ENCODE measurements at regions not wholly inside any gene's neighbourhood (a gene's known extent, or its start where the extent isn't known, plus 50 kb on each side); places are given as distances from the start of the nearest gene placed in this dataset.
"Not testable (repeated sequence)": the region's sequence is repeated elsewhere in the genome, so short reads cannot be mapped to it uniquely, and the experiment has no call there.

DNA sequence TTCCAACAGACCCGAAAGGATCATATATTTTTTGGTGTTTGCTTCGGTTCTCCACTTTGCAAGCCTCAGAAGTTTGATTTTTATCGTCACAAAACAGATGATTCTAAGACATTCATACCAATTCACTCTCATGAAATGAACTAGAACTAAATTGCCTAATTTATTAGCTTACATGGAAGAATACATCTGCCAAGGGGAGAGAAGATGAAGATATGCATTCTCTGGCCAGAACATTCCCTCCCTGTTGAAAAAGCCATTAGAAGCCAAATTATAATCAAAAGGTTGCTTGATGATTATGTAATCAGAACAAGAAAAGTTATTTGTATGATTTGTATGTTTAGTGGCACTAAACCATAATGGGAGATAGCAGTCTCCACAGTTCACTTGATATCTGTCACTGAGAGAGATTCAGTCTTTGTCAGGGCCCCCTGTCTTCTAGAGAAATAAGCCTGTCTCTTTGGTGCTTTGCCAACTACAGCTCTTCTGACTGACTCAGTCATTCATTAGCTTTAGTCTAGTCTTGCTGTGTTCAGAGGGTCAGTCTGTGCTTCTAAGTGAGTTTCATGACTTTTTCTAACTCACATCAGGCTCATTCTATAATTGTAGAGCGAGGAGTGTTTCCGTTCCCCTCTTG lies 95.3 kb upstream of the GNAI1 start:
- no peaks in the 10 kb centered on the region for H3K9me3 Mint-ChIP-seq
- no peak for DNase-seq
- H3K4me3 Mint-ChIP-seq, result no peak overlapping the region
- no peaks in the 10 kb centered on the region for H3K27me3 Mint-ChIP-seq
- H3K36me3 Mint-ChIP-seq (ENCODE audit: low read depth), result no peaks in the 10 kb centered on the region
- no peaks in the 10 kb centered on the region for H3K4me1 Mint-ChIP-seq (ENCODE audit: low read depth)
- no peak overlapping the region for H3K27ac Mint-ChIP-seq

- Mint-ChIP-seq H3K9me3 (no peaks in the 10 kb centered on the region), H3K36me3 (ENCODE audit: low read depth) (no peaks in the 10 kb centered on the region), H3K27ac (no peak overlapping the region), H3K4me1 (ENCODE audit: low read depth) (no peaks in the 10 kb centered on the region), H3K27me3 (no peaks in the 10 kb centered on the region), H3K4me3 (no peak overlapping the region)
- no peak for DNase-seq
Measured at GRCh38 chr7:80037689-80038088, 96.9 kb upstream of the GNAI1 start.

DNA sequence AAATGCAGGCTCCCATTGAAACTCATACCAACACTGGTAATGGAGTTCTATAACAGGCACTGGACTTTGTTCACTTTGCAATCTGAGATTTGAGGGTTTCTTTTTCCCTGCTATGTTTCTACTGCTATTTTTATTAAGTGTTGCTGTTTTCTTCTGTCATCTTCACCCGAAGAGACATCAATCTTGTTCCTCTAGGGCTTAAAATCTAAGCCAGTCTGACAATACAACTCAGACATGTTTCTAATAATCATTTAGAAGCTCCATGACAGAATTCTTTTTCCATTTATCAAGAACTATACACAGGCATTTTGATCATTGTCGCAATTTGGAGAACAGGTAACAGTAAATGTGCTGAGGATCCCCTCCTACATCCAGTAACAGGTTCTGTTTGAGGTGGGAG lies 98.5 kb upstream of the GNAI1 start:
- no peak for DNase-seq
- Mint-ChIP-seq H3K27ac (no peak overlapping the region), H3K4me1 (ENCODE audit: low read depth) (no peaks in the 10 kb centered on the region), H3K4me3 (no peak overlapping the region), H3K9me3 (no peaks in the 10 kb centered on the region), H3K27me3 (no peaks in the 10 kb centered on the region), H3K36me3 (ENCODE audit: low read depth) (no peaks in the 10 kb centered on the region)

- H3K9me3 Mint-ChIP-seq, result peaks cover 3% of the 10 kb centered on the region
- DNase-seq, result no peak
- H3K36me3 Mint-ChIP-seq (ENCODE audit: low read depth), result no peaks in the 10 kb centered on the region
- H3K27me3 Mint-ChIP-seq, result no peaks in the 10 kb centered on the region
- no peak overlapping the region for H3K4me3 Mint-ChIP-seq
- no peaks in the 10 kb centered on the region for H3K4me1 Mint-ChIP-seq (ENCODE audit: low read depth)
- no peak overlapping the region for H3K27ac Mint-ChIP-seq
Measured at GRCh38 chr7:80028717-80029116, 105.9 kb upstream of the GNAI1 start.

DNA sequence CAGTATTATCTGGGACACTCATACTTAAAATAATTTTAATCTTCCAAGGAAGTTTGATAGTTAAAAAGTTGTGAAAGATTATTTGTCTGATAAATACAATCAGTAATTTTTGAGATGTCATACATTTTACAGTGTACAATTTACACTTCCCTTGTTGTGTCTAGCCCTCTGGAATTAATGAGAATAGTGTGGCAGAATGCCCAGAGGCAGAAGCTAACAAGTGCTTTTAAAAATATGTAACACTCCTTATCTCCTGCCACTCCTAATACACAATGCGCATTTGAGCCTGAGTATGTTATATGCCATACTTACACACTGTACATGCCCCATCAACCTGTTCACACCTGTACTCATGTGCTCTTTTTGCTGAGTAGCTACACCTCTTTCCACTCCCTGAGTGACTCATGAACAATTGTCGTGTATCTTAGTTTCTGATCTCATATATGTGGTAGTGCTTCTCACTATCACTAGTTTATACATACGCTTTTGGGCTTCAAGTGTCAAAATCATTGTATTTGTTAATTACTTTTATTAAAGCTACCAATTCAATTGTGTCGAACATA lies 106.9 kb upstream of the GNAI1 start:
- Mint-ChIP-seq H3K4me1 (ENCODE audit: low read depth) (no peaks in the 10 kb centered on the region), H3K9me3 (peaks cover 9% of the 10 kb centered on the region), H3K27me3 (no peaks in the 10 kb centered on the region), H3K4me3 (no peak overlapping the region), H3K27ac (no peak overlapping the region), H3K36me3 (ENCODE audit: low read depth) (no peaks in the 10 kb centered on the region)
- no peak for DNase-seq

GRCh38 chr7:80026766-80027165 lies 107.9 kb upstream of the GNAI1 start:
- no peaks in the 10 kb centered on the region for H3K27me3 Mint-ChIP-seq
- peaks cover 10% of the 10 kb centered on the region for H3K9me3 Mint-ChIP-seq
- no peak overlapping the region for H3K27ac Mint-ChIP-seq
- no peak overlapping the region for H3K4me3 Mint-ChIP-seq
- H3K36me3 Mint-ChIP-seq (ENCODE audit: low read depth), result no peaks in the 10 kb centered on the region
- no peak for DNase-seq
- H3K4me1 Mint-ChIP-seq (ENCODE audit: low read depth), result no peaks in the 10 kb centered on the region

DNA sequence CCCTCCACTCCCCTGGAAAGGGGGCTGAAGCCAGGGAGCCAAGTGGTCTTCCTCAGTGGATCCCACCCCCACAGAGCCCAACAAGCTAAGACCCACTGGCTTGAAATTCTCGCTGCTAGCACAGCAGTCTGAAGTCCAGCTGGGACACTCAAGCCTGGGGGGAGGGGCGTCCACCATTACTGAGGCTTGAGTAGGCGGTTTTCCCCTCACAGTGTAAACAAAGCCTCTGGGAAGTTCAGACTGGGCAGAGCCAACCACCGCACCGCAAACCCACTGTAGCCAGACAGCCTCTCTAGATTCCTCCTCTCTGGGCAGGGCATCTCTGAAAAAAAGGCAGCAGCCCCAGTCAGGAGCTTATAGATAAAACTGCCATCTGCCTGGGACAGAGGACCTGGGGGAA lies 114.4 kb upstream of the GNAI1 start:
- DNase-seq; H3K27ac Mint-ChIP-seq; H3K4me3 Mint-ChIP-seq; H3K36me3 Mint-ChIP-seq (ENCODE audit: low read depth); H3K4me1 Mint-ChIP-seq (ENCODE audit: low read depth); H3K27me3 Mint-ChIP-seq: not testable (repeated sequence)
- H3K9me3 Mint-ChIP-seq, result peaks cover 10% of the 10 kb centered on the region

DNA sequence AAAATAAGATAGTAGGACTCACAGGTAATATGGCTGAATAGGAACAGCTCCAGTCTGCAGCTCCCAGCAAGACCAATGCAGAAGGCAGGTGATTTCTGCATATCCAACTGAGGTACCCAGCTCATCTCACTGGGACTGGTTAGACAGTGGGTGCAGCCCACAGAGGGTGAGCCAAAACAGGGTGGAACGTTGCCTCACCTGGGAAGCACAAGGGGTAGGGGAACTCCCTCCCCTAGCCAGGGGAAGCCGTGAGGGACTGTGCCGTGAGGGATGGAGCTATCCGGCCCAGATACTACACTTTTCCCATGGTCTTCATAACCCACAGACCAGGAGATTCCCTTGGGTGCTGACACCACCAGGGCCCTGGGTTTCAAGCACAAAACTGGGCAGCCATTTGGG lies 114.8 kb upstream of the GNAI1 start:
- not testable (repeated sequence) for H3K27me3 Mint-ChIP-seq; H3K27ac Mint-ChIP-seq; H3K4me1 Mint-ChIP-seq (ENCODE audit: low read depth); DNase-seq; H3K4me3 Mint-ChIP-seq; H3K36me3 Mint-ChIP-seq (ENCODE audit: low read depth)
- H3K9me3 Mint-ChIP-seq, result peaks cover 10% of the 10 kb centered on the region

- H3K4me1 Mint-ChIP-seq (ENCODE audit: low read depth), result no peaks in the 10 kb centered on the region
- no peak overlapping the region for H3K27ac Mint-ChIP-seq
- H3K27me3 Mint-ChIP-seq, result no peaks in the 10 kb centered on the region
- H3K4me3 Mint-ChIP-seq, result no peak overlapping the region
- DNase-seq, result peak; percentile 38
- H3K9me3 Mint-ChIP-seq, result peaks cover 10% of the 10 kb centered on the region
- H3K36me3 Mint-ChIP-seq (ENCODE audit: low read depth), result no peaks in the 10 kb centered on the region
Measured at GRCh38 chr7:80018941-80019808, 115.5 kb upstream of the GNAI1 start.

GRCh38 chr7:80017101-80017698 lies 117.4 kb upstream of the GNAI1 start:
- H3K4me3 Mint-ChIP-seq, result no peak overlapping the region
- H3K4me1 Mint-ChIP-seq (ENCODE audit: low read depth), result no peaks in the 10 kb centered on the region
- DNase-seq, result no peak
- H3K36me3 Mint-ChIP-seq (ENCODE audit: low read depth), result no peaks in the 10 kb centered on the region
- no peak overlapping the region for H3K27ac Mint-ChIP-seq
- no peaks in the 10 kb centered on the region for H3K27me3 Mint-ChIP-seq
- H3K9me3 Mint-ChIP-seq, result no peaks in the 10 kb centered on the region

GRCh38 chr7:80014511-80014910 lies 120.1 kb upstream of the GNAI1 start:
- H3K27me3 Mint-ChIP-seq, result no peaks in the 10 kb centered on the region
- no peak overlapping the region for H3K27ac Mint-ChIP-seq
- DNase-seq, result no peak
- H3K4me1 Mint-ChIP-seq (ENCODE audit: low read depth), result no peaks in the 10 kb centered on the region
- no peaks in the 10 kb centered on the region for H3K36me3 Mint-ChIP-seq (ENCODE audit: low read depth)
- no peak overlapping the region for H3K4me3 Mint-ChIP-seq
- peaks cover 5% of the 10 kb centered on the region for H3K9me3 Mint-ChIP-seq

DNA sequence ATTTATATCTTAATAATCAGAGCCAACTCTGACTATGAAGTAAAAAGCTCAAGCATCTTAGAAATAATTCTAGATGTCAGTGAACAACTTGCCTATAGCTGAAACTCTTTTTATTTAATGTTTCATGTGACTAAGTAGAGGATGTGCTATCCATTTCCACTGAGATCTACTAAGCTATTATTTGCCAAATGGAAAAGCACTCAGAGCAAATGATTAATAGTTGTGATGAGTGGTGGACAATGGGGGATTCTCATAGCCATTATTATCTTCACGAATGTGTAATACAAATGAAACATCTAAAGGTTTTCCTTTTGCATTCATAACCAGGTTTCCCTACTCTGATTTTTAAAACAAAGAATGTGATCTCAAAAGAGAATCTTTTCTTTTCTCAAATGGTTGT lies 126.6 kb upstream of the GNAI1 start:
- Mint-ChIP-seq H3K27me3 (no peaks in the 10 kb centered on the region), H3K36me3 (ENCODE audit: low read depth) (no peaks in the 10 kb centered on the region), H3K4me3 (no peak overlapping the region), H3K27ac (no peak overlapping the region), H3K4me1 (ENCODE audit: low read depth) (no peaks in the 10 kb centered on the region), H3K9me3 (peaks cover 5% of the 10 kb centered on the region)
- DNase-seq, result no peak

- no peak overlapping the region for H3K27ac Mint-ChIP-seq
- no peaks in the 10 kb centered on the region for H3K9me3 Mint-ChIP-seq
- no peak for DNase-seq
- H3K4me1 Mint-ChIP-seq (ENCODE audit: low read depth), result no peaks in the 10 kb centered on the region
- H3K27me3 Mint-ChIP-seq, result no peaks in the 10 kb centered on the region
- H3K4me3 Mint-ChIP-seq, result no peak overlapping the region
- H3K36me3 Mint-ChIP-seq (ENCODE audit: low read depth), result no peaks in the 10 kb centered on the region
Measured at GRCh38 chr7:80002865-80003264, 131.8 kb upstream of the GNAI1 start.

- Mint-ChIP-seq H3K27me3 (no peaks in the 10 kb centered on the region), H3K4me1 (ENCODE audit: low read depth) (no peaks in the 10 kb centered on the region), H3K9me3 (no peaks in the 10 kb centered on the region), H3K4me3 (no peak overlapping the region), H3K27ac (no peak overlapping the region), H3K36me3 (ENCODE audit: low read depth) (no peaks in the 10 kb centered on the region)
- DNase-seq, result no peak
Measured at GRCh38 chr7:79998363-79998762, 136.3 kb upstream of the GNAI1 start.

GRCh38 chr7:79997345-79997744 lies 137.3 kb upstream of the GNAI1 start:
- Mint-ChIP-seq H3K9me3 (no peaks in the 10 kb centered on the region), H3K27me3 (no peaks in the 10 kb centered on the region), H3K4me1 (ENCODE audit: low read depth) (no peaks in the 10 kb centered on the region), H3K27ac (no peak overlapping the region), H3K36me3 (ENCODE audit: low read depth) (no peaks in the 10 kb centered on the region), H3K4me3 (no peak overlapping the region)
- no peak for DNase-seq

Measured in activated T-cell treated with anti-CD3 and anti-CD28 coated beads, Interleukin-2, amount 50 U/mL, for 24 hours (primary cell).